ENCODE measurements at regions not wholly inside any gene's neighbourhood (a gene's known extent, or its start where the extent isn't known, plus 50 kb on each side); places are given as distances from the start of the nearest gene placed in this dataset.

DNA sequence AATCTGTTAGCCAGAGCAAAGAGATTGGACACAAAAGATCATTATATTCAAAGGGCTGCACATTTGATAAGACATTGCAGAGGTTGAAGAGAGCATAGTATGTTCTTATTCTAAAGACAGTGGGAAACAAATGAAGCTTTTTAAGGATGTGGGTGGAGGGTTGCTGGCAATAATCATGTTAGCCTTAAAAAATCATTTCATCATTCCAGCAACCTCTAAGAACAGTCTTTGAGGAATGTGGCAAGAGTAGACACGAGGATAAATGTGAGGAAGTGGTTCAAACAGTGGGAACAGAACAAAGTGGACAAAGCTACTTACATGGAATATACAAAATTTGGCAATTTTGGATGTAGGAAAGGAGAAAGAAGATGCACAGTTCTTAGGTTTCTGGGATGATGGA, 167.3 kb upstream of the SPRY1 start:
- WGBS, 4 donors = 85 to 94% (median 90%) methylated on average over 1 of the region's 1 CpG
- H3K4me3 ChIP-seq = no peak overlapping the region
- H3K27me3 ChIP-seq = no peaks in the 10 kb centered on the region
- no peak for ATAC-seq
- TF ChIP-seq, protein P1, sequence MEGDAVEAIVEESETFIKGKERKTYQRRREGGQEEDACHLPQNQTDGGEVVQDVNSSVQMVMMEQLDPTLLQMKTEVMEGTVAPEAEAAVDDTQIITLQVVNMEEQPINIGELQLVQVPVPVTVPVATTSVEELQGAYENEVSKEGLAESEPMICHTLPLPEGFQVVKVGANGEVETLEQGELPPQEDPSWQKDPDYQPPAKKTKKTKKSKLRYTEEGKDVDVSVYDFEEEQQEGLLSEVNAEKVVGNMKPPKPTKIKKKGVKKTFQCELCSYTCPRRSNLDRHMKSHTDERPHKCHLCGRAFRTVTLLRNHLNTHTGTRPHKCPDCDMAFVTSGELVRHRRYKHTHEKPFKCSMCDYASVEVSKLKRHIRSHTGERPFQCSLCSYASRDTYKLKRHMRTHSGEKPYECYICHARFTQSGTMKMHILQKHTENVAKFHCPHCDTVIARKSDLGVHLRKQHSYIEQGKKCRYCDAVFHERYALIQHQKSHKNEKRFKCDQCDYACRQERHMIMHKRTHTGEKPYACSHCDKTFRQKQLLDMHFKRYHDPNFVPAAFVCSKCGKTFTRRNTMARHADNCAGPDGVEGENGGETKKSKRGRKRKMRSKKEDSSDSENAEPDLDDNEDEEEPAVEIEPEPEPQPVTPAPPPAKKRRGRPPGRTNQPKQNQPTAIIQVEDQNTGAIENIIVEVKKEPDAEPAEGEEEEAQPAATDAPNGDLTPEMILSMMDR (IDR thresholded peaks at IDR 0.05) = no peak
- TF ChIP-seq POLR2A (IDR thresholded peaks at IDR 0.05) = no peak
- no peak overlapping the region for H3K27ac ChIP-seq
- intact Hi-C loops (cut with DNase I) = no loop called here
- DNase-seq = no peak
- no peaks in the 10 kb centered on the region for H3K36me3 ChIP-seq
- H3K4me1 ChIP-seq = peaks cover 0 to 25% (median 0%) of the 10 kb centered on the region in 12 donors
- peaks cover 0 to 4% (median 0%) of the 10 kb centered on the region in 12 donors for H3K9me3 ChIP-seq

DNA sequence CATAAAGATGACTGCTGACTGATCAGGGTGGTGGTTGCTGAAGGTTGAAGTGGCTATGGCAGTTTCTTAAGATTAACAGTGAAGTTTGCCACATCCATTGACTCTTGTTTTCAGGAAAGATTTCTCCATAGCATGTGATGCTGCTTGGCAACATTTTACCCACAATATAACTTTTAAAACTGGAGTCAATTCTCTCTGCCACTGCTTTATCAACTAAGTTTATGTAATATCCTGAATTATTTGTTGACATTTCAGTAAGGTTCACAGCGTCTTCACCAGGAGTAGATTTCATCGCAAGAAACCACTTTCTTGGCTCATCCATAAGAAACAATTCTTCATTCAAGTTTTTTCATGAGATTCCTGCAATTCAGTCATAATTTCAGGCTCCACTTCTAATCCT, 166.5 kb upstream of the SPRY1 start:
- DNase-seq (no peak), ATAC-seq (no peak)
- H3K9me3 ChIP-seq = peaks cover 0 to 3% (median 0%) of the 10 kb centered on the region in 12 donors
- H3K27ac ChIP-seq = no peak overlapping the region
- 78 to 93% (median 90%) methylated on average over 2 of the region's 2 CpGs for WGBS, 4 donors
- H3K4me1 ChIP-seq = peaks cover 0 to 26% (median 3%) of the 10 kb centered on the region in 12 donors
- no peaks in the 10 kb centered on the region for H3K36me3 ChIP-seq
- no peaks in the 10 kb centered on the region for H3K27me3 ChIP-seq
- intact Hi-C loops (cut with DNase I) = no loop called here
- no peak overlapping the region for H3K4me3 ChIP-seq
- TF ChIP-seq, protein P1 (IDR thresholded peaks at IDR 0.05) = no peak
- no peak for TF ChIP-seq POLR2A (IDR thresholded peaks at IDR 0.05)

DNA sequence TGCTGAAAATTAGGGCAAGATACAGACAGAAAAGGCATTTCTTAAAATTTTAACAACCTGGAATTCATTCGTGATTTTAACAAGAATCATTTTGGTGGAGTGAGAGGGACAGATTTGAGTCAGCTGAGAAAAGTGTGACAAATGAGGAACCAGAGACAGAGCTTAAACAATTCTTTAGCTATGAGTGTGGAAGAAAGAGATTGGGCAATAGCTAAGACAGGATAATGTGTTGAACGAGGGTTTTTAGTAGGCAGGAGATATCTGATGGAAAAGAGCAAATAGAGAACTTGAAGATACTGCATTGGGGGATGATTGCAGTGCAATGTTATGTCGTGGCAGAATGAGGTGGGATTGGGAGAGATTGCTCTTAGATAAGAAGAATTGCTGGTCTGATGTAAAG, 164.2 kb upstream of the SPRY1 start:
- 46 to 76% (median 50%) methylated on average over 3 of the region's 3 CpGs for WGBS, 4 donors
- no peak overlapping the region for H3K4me3 ChIP-seq
- no peak for TF ChIP-seq POLR2A (IDR thresholded peaks at IDR 0.05)
- TF ChIP-seq, protein P1 (IDR thresholded peaks at IDR 0.05) = no peak
- ATAC-seq (peak in 2 of 4 donors; percentile 39 to 46), DNase-seq (no peak)
- H3K27me3 ChIP-seq = no peaks in the 10 kb centered on the region
- peaks cover 0 to 2% (median 0%) of the 10 kb centered on the region in 12 donors for H3K9me3 ChIP-seq
- intact Hi-C loops (cut with DNase I) = no loop called here
- no peaks in the 10 kb centered on the region for H3K36me3 ChIP-seq
- no peak overlapping the region for H3K27ac ChIP-seq
- peaks cover 0 to 26% (median 6%) of the 10 kb centered on the region in 12 donors for H3K4me1 ChIP-seq

DNA sequence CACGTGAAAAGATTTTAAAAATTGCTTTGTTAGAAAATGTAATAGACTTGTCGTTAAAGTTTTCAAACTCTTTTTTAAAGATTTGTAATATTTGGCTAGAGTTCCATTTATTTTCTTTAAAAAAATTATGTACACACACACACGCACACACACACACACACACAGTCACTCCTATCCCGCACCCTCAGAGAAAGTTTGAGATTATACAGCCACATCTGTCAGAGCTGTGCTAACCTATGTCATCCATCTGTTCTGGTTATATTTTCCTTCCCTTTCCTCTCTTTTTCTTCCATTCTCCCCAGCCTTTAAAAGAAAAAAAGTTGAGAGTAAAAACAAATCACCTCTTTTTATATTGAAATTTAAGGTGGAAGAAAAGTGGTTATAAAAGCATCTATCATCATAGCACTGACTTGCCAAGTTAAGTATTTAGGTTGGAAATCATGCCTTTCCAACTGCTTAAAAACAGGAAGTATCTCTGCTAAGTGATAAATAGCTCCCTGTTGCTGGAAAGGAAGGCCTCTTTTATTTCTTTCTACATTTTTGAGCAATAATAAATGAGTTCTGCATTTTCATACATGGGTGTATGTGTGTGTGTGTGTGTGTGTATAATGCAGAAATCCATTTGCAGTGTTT, 163.3 kb upstream of the SPRY1 start:
- no peak for DNase-seq
- Histone ChIP-seq H3K4me1 (peaks cover 0 to 26% (median 6%) of the 10 kb centered on the region in 12 donors), H3K9me3 (peaks cover 0 to 2% (median 0%) of the 10 kb centered on the region in 12 donors), H3K4me3 (no peak overlapping the region), H3K27ac (peak overlapping the region in 1 of 12 donors; percentile 53), H3K36me3 (no peaks in the 10 kb centered on the region), H3K27me3 (no peaks in the 10 kb centered on the region)
- TF ChIP-seq POLR2A (IDR thresholded peaks at IDR 0.05) = no peak
- TF ChIP-seq, protein P1 (IDR thresholded peaks at IDR 0.05) = no peak
- ATAC-seq = peak in 1 of 4 donors; percentile 36
- 72 to 81% (median 76%) methylated on average over 4 of the region's 4 CpGs for WGBS, 4 donors
- intact Hi-C loops (cut with DNase I) = no loop called here

Data from heart left ventricle (tissue), 16 donors.